ENCODE measurements at regions not wholly inside any gene's neighbourhood (a gene's known extent, or its start where the extent isn't known, plus 50 kb on each side); places are given as distances from the start of the nearest gene placed in this dataset.

DNA sequence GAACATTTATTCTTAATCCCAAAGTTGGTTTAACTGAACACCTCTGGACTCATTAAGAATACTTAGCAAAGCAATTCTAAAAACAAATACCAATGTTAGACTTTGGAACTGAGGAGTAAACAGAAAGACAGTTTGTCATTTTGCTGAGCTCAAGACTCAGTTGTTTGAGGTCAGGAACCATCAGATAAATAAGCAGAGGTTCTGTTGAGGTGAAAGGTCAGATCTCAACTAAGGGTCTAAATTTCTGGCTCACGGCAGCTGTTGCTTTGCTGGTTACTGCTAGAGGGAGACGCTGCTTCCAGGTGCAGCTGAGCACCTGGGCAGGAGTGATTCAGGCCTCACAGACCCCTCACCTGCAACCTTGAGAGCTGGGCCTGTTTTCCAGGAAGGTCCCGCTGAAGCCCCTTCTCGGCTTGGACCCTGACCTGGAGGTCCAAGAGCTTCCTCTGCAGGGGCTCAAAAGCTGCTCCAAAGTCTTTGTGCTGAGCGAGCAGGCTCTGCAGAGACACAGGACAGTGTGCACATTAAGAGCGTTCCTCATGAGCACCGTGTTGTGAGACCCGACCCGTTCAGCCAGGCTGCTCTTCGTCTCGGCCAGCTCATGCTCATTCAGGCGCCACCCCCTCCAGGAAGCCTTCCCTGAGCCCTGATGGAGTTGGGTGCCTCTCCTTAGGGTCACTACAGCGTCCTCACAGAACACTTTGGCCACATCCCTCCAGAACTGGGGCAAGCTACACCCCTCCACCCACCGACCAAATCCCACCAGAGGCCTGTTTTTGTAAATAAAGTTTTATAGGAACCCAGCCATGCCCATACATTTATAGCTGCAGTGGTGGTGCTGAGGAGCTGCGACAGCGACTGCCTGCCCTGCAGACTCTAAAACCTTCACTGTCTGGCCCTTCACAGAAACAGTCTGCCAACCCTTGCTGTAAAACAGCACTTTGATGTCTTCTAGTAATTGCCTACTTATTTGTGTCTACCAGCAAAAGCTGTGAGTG is 72.0 kb downstream of the SYNE3 start (continued):
- TF ChIP-seq, protein P1, sequence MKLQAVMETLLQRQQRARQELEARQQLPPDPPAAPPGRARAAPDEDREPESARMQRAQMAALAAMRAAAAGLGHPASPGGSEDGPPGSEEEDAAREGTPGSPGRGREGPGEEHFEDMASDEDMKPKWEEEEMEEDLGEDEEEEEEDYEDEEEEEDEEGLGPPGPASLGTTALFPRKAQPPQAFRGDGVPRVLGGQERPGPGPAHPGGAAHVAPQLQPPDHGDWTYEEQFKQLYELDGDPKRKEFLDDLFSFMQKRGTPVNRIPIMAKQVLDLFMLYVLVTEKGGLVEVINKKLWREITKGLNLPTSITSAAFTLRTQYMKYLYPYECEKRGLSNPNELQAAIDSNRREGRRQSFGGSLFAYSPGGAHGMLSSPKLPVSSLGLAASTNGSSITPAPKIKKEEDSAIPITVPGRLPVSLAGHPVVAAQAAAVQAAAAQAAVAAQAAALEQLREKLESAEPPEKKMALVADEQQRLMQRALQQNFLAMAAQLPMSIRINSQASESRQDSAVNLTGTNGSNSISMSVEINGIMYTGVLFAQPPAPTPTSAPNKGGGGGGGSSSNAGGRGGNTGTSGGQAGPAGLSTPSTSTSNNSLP (IDR thresholded peaks at IDR 0.05; ENCODE audit: low read depth, low read length), result peak; percentile 59
- TF ChIP-seq ZNF501 (CRISPR knock-in tag; IDR thresholded peaks at IDR 0.05) (peak; percentile 40), ZNF333 (CRISPR knock-in tag; IDR thresholded peaks at IDR 0.05; ENCODE audit: borderline replicate concordance) (no peak), MAFF (IDR thresholded peaks at IDR 0.05; ENCODE audit: low read depth, low read length) (peak; percentile 80), RCOR2 (CRISPR knock-in tag; IDR thresholded peaks at IDR 0.05) (peak; percentile 86), HNF4A (CRISPR knock-in tag; IDR thresholded peaks at IDR 0.05) (peak; percentile 97), MIER2 (CRISPR knock-in tag; IDR thresholded peaks at IDR 0.05) (no peak; the same call in 1 of the 2 replicates), HDAC2 (CRISPR knock-in tag; IDR thresholded peaks at IDR 0.05) (peak; percentile 90), SIX4 (CRISPR knock-in tag; IDR thresholded peaks at IDR 0.05) (peak; percentile 67; the same call in 1 of the 2 replicates), FOXO1 (CRISPR knock-in tag; IDR thresholded peaks at IDR 0.05) (peak; percentile 82; the same call in 1 of the 2 replicates), RXRB (CRISPR knock-in tag; IDR thresholded peaks at IDR 0.05; ENCODE audit: borderline replicate concordance) (peak; percentile 94), ZKSCAN8 (CRISPR knock-in tag; IDR thresholded peaks at IDR 0.05; ENCODE audit: borderline replicate concordance) (peak; percentile 67; the same call in 1 of the 2 replicates), YEATS2 (CRISPR knock-in tag; IDR thresholded peaks at IDR 0.05; ENCODE audit: borderline replicate concordance) (no peak), ZNF878 (CRISPR knock-in tag; IDR thresholded peaks at IDR 0.05) (peak; percentile 89), SOX6 (IDR thresholded peaks at IDR 0.05) (no peak), SOX6 (CRISPR knock-in tag; IDR thresholded peaks at IDR 0.05) (peak; percentile 91), ZNF296 (CRISPR knock-in tag; conservative IDR thresholded peaks at IDR 0.05) (no peak), LCORL (IDR thresholded peaks at IDR 0.05) (0 out of 2 replicates have a peak, but pooled peaks have one; percentile 6), LCORL (CRISPR knock-in tag; IDR thresholded peaks at IDR 0.05) (peak; percentile 95), CHD2 (IDR thresholded peaks at IDR 0.05; ENCODE audit: low read depth, low read length) (no peak), ZNF724P (CRISPR knock-in tag; IDR thresholded peaks at IDR 0.05; ENCODE audit: borderline replicate concordance) (no peak), PPARG (CRISPR knock-in tag; conservative IDR thresholded peaks at IDR 0.05) (peak; percentile 97), ISL2 (CRISPR knock-in tag; IDR thresholded peaks at IDR 0.05) (peak; percentile 94)
- TF ChIP-seq, protein P2, sequence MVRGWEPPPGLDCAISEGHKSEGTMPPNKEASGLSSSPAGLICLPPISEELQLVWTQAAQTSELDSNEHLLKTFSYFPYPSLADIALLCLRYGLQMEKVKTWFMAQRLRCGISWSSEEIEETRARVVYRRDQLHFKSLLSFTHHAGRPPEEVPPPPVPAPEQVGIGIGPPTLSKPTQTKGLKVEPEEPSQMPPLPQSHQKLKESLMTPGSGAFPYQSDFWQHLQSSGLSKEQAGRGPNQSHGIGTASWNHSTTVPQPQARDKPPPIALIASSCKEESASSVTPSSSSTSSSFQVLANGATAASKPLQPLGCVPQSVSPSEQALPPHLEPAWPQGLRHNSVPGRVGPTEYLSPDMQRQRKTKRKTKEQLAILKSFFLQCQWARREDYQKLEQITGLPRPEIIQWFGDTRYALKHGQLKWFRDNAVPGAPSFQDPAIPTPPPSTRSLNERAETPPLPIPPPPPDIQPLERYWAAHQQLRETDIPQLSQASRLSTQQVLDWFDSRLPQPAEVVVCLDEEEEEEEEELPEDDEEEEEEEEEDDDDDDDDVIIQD (CRISPR knock-in tag; IDR thresholded peaks at IDR 0.05; ENCODE audit: low read depth), result peak; percentile 79; the same call in 1 of the 2 replicates
- TF ChIP-seq, protein P3, sequence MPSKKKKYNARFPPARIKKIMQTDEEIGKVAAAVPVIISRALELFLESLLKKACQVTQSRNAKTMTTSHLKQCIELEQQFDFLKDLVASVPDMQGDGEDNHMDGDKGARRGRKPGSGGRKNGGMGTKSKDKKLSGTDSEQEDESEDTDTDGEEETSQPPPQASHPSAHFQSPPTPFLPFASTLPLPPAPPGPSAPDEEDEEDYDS (CRISPR knock-in tag; IDR thresholded peaks at IDR 0.05), result peak; percentile 28; the same call in 1 of the 2 replicates
- TF ChIP-seq, protein P4, sequence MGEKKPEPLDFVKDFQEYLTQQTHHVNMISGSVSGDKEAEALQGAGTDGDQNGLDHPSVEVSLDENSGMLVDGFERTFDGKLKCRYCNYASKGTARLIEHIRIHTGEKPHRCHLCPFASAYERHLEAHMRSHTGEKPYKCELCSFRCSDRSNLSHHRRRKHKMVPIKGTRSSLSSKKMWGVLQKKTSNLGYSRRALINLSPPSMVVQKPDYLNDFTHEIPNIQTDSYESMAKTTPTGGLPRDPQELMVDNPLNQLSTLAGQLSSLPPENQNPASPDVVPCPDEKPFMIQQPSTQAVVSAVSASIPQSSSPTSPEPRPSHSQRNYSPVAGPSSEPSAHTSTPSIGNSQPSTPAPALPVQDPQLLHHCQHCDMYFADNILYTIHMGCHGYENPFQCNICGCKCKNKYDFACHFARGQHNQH (CRISPR knock-in tag; IDR thresholded peaks at IDR 0.05), result 0 out of 2 replicates have a peak, but pooled peaks have one; percentile 45

Data from HepG2 (cell line).